GM06990 (cell line): ENCODE measurements at regions not wholly inside any gene's neighbourhood (a gene's known extent, or its start where the extent isn't known, plus 50 kb on each side); places are given as distances from the start of the nearest gene placed in this dataset.

Source experiments
- DNase-seq: peaks from one replicate; pipeline ENCODE4 v3.0.0-alpha.2; 2011; ENCODE audit not compliant: insufficient read length; ENCODE audit errors: extremely low read depth
- H3K27me3 ChIP-seq: replicated peaks from 2 replicates; pipeline ENCODE4 v1.6.0; 2011; ENCODE audit warnings: low read length; ENCODE audit not compliant: control insufficient read depth, insufficient read depth
- H3K36me3 ChIP-seq: 2 replicates; pipeline ENCODE4 v1.5.1; 2011; ENCODE audit warnings: low read length; ENCODE audit not compliant: control insufficient read depth, insufficient read depth
- H3K4me3 ChIP-seq: replicated peaks from 2 replicates; pipeline ENCODE4 v1.5.1; 2011; ENCODE audit warnings: low read depth, mild to moderate bottlenecking, control low read depth, low read length
- TF ChIP-seq, protein P1 (sequence below): IDR thresholded peaks from 2 replicates; pipeline ENCODE4 v1.5.1; 2011; ENCODE audit warnings: low read length, control low read depth, mild to moderate bottlenecking, inconsistent platforms; ENCODE audit not compliant: insufficient read depth, poor library complexity, severe bottlenecking

- TF ChIP-seq, protein P1, sequence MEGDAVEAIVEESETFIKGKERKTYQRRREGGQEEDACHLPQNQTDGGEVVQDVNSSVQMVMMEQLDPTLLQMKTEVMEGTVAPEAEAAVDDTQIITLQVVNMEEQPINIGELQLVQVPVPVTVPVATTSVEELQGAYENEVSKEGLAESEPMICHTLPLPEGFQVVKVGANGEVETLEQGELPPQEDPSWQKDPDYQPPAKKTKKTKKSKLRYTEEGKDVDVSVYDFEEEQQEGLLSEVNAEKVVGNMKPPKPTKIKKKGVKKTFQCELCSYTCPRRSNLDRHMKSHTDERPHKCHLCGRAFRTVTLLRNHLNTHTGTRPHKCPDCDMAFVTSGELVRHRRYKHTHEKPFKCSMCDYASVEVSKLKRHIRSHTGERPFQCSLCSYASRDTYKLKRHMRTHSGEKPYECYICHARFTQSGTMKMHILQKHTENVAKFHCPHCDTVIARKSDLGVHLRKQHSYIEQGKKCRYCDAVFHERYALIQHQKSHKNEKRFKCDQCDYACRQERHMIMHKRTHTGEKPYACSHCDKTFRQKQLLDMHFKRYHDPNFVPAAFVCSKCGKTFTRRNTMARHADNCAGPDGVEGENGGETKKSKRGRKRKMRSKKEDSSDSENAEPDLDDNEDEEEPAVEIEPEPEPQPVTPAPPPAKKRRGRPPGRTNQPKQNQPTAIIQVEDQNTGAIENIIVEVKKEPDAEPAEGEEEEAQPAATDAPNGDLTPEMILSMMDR = no peak
- H3K4me3 ChIP-seq = no peak overlapping the region
- DNase-seq = no peak
- H3K36me3 ChIP-seq = no peaks in the 10 kb centered on the region
- H3K27me3 ChIP-seq = no peaks in the 10 kb centered on the region
Measured at GRCh38 chr16:52773026-52773425, 226.1 kb upstream of the TOX3 start.

- no peak for DNase-seq
- TF ChIP-seq, protein P1 = no peak
- Histone ChIP-seq H3K36me3 (no peaks in the 10 kb centered on the region), H3K27me3 (no peaks in the 10 kb centered on the region), H3K4me3 (no peak overlapping the region)
Measured at GRCh38 chr16:52770828-52771227, 223.9 kb upstream of the TOX3 start.

DNA sequence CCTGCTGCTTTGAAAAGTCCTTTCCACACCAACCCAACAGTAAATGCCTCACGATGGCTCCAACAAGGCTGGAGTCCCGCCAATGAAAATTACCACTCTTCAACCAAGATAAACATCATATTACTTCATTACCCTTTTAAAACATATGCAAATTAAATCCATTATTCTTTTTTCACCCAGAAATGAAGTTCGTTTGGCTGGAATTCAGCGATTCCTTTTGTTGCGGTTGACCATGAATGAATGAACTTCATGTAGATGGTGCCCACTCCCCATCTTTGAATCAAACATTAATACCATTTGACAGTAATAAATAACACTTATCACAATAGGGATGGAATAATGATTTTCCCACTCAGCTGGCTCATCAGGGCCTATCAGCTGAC lies 211.5 kb upstream of the TOX3 start:
- H3K36me3 ChIP-seq = no peaks in the 10 kb centered on the region
- TF ChIP-seq, protein P1 = no peak
- H3K27me3 ChIP-seq = no peaks in the 10 kb centered on the region
- DNase-seq = no peak
- H3K4me3 ChIP-seq = no peak overlapping the region

- Histone ChIP-seq H3K4me3 (no peak overlapping the region), H3K36me3 (no peaks in the 10 kb centered on the region), H3K27me3 (no peaks in the 10 kb centered on the region)
- DNase-seq = no peak
- TF ChIP-seq, protein P1 = no peak
Measured at GRCh38 chr16:52757746-52758472, 211.0 kb upstream of the TOX3 start.

DNA sequence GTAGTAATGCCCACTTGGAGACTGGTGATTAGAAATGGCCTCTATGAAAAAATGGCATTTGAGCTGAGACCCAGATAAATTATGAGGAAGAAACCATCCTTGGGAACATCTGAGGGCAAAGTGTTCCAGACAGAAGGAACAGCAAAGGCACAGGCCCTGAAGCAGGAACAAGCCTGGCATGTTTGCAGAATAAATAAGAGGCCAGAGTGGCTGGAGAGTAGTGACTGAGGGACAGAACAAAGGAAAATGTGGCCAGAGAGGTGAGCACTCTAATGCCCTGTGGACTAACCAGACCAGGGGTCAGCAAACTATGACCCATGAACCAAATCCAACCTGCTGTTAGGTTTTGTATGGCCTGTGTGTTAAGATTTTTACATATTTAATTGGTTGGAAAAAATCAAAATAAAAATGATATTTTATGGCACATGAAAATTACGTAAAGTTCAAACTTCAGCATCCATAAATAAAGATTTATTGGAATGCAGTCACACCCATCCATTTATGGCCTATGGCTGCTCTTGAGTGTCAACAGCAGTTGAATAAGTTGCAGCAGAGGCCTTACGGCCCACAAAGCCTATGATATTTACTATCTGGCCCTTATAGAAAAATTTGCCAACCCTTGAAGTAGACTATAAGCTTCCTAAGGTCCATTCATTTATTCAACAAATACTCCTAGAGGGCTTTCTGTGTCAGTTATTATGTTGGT lies 210.0 kb upstream of the TOX3 start:
- no peaks in the 10 kb centered on the region for H3K27me3 ChIP-seq
- H3K4me3 ChIP-seq = no peak overlapping the region
- TF ChIP-seq, protein P1 = no peak
- H3K36me3 ChIP-seq = no peaks in the 10 kb centered on the region
- no peak for DNase-seq
